ENCODE measurements at regions not wholly inside any gene's neighbourhood (a gene's known extent, or its start where the extent isn't known, plus 50 kb on each side); places are given as distances from the start of the nearest gene placed in this dataset.

DNA sequence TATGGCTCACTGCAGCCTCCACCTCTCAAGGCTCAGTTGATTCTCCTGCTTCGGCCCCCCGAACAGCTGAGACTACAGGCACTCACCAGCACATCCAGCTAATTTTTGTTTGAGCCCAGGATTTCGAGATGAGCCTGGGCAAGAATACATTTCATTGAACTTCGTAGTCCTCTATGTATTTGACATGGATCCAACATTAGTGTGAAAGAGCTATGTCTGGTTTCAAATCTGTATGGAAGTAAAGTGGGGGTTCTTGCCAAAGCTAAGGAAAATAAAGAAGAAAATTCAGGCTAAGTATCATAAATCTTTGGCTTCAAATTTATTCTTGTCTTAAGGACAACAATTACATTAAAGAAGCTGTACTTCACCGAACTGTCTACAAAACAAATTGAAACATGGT is 1291.7 kb upstream of the CRIM1 start:
- in situ Hi-C loops (cut with MboI; ENCODE audit: low sequenced_read_pairs): no loop called here

DNA sequence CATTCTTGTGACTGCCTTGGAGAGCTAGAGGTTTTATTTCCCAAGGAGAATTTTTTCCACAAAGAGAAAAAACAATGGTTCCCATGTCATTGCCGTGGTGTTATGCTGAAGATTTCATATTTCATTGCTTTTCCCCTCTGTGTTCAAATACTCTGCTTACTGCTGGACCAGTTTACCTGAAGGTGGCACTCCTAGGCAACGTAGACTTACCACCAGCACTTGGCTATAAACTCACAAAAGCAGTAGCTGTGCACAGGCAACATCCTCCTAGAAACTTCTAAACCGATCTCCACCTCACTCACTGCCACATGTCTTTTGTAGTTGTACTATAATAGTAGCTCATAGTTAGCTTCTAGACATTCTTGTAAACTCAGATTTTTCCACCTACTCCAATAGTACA is 1319.7 kb upstream of the CRIM1 start:
- in situ Hi-C loops (cut with MboI; ENCODE audit: low sequenced_read_pairs): no loop called here

- in situ Hi-C loops (cut with MboI; ENCODE audit: low sequenced_read_pairs): no loop called here
Observed at GRCh38 chr2:35033748-35034147, 1321.8 kb upstream of the CRIM1 start.

GRCh38 chr2:35023545-35023944 is 1332.0 kb upstream of the CRIM1 start:
- in situ Hi-C loops (cut with MboI; ENCODE audit: low sequenced_read_pairs): no loop called here

GRCh38 chr2:35000453-35000852 is 1355.1 kb upstream of the CRIM1 start:
- in situ Hi-C loops (cut with MboI; ENCODE audit: low sequenced_read_pairs): no loop called here

- in situ Hi-C loops (cut with MboI; ENCODE audit: low sequenced_read_pairs): no loop called here
Observed at GRCh38 chr2:34998741-34999140, 1356.8 kb upstream of the CRIM1 start.

DNA sequence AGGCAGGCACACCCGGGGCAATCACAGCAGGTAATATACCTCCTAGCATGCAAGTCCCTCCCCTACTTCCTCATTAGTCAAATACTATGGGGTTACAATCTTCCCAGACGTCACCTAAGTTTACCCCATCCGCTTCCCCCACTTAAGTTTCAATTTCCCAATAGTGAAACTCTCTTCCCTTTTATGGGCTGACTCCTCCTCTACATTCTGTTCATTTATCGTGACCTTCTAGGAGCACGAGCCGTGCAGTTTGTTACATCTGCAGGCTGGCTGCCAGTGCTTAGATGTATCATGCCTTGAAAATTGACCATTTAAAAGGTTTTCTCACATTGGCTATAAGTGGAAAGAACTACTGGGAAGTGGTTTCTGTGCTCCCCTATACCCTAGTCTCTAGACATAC is 1357.8 kb upstream of the CRIM1 start:
- in situ Hi-C loops (cut with MboI; ENCODE audit: low sequenced_read_pairs): no loop called here

GRCh38 chr2:34995196-34995595 is 1360.4 kb upstream of the CRIM1 start:
- in situ Hi-C loops (cut with MboI; ENCODE audit: low sequenced_read_pairs): no loop called here

DNA sequence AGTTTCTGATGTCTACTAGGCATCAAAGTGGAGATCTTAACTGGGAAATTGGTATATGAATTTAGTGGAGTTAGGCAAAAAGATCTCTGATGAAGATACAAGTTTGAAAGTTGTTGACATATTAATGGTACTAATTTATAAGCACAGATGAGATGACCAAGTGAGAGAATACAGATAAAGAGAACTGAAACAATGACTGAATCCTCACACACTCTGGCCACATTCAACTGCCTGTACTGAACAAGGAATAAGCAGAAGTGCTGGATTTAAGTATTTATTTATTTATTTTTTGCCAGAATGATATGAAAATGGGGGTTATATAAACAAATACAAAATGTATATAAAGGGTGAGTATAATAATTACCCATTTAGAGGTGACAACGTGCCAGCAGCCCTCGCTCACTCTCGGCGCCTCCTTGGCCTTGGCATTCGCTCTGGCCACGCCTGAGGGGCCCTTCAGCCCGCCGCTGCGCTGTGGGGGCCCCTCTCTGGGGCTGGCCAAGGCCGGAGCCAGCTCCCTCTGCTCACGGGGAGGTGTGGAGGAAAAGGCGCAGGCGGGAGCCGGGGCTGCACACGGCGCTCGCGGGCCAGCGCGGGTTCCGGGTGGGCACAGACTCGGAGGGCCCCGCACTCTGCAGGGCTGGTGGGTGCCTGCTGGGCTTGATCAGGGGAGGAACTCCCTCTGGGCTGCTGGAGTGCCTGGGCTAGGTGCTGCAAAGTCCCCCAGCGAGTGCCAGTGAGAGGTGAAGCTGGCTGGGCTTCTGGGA is 1363.9 kb upstream of the CRIM1 start:
- in situ Hi-C loops (cut with MboI; ENCODE audit: low sequenced_read_pairs): no loop called here

GRCh38 chr2:34985474-34985873 is 1370.1 kb upstream of the CRIM1 start:
- in situ Hi-C loops (cut with MboI; ENCODE audit: low sequenced_read_pairs): no loop called here

DNA sequence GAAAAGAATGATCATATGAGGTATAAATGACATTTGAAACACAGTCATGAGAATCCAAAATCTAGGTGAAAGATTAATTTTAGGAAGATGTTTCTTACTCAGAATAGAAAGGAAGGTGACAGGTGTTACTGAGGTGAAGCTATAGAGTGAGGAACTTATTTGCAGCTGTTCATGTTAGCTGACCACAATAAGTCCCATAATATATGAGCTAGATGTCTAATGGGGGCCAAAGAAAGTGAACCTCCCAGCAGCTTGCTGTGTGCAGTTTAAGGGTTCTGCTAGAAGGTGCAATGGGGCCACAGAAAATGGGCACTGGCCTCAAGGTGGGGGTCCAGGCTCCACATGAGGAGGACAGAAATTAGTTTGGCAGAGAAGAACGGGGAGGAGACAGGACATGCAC is 1374.9 kb upstream of the CRIM1 start:
- in situ Hi-C loops (cut with MboI; ENCODE audit: low sequenced_read_pairs): no loop called here

GRCh38 chr2:34979148-34979547 is 1376.4 kb upstream of the CRIM1 start:
- in situ Hi-C loops (cut with MboI; ENCODE audit: low sequenced_read_pairs): no loop called here

DNA sequence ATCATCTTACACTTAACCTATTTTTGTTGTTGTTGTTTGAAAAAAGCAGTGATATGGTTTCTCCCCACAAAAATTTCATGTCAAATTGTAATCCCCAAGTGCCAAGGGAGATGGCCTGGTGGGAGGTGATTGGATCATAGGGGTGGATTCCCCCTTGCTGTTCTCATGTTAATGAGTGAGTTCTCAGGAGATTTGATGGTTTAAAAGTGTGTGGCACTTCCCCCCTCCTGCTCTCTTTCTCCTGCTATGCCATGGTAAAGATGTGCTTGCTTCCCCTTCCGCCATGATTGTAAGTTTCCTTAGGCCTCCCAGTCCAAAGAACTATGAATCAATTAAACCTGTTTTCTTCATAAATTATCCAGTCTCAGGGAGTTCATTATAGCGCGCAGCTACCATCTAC is 1362.7 kb upstream of the FAM98A start:
- in situ Hi-C loops (cut with MboI; ENCODE audit: low sequenced_read_pairs): no loop called here

DNA sequence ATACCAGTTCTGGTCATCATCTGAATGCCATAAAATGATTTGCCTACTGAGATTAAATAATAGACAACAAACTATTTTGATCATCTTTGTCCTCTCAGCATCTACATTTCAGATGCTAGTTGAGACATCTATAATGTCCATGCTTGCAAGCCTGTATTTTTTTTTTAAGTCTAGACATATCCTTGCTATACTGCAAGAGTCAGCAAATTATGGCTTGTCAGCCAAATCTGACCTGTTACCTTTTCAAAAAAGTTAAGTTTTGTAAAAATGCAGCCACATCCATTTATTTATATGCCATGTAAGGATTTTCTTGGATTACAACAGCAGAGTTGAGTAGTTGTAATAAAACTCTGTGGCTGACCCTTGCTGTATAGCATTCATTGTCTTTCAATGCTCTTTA is 1355.7 kb upstream of the FAM98A start:
- in situ Hi-C loops (cut with MboI; ENCODE audit: low sequenced_read_pairs): no loop called here

- in situ Hi-C loops (cut with MboI; ENCODE audit: low sequenced_read_pairs): no loop called here
Observed at GRCh38 chr2:34950797-34951196, 1351.7 kb upstream of the FAM98A start.

DNA sequence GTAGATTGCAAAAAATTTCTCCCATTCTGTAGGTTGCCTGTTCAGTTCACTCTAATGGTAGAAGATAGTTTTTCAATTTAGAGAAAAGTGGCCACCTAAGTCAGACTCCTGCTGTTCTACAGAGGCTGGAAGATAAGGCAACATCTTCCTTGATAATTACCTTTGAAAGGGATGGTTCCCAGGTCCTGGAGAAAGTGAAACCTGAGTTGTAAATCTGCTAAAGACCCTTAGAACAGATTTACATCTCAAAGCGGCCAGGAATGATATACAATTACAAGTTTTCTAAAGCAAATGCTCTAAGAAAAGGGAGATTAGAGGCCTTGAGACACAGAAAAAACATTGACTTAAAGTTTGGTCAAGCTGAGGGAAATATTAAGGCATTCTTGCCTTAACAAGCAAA is 1350.2 kb upstream of the FAM98A start:
- in situ Hi-C loops (cut with MboI; ENCODE audit: low sequenced_read_pairs): no loop called here

- in situ Hi-C loops (cut with MboI; ENCODE audit: low sequenced_read_pairs): no loop called here
Observed at GRCh38 chr2:34936089-34936488, 1337.0 kb upstream of the FAM98A start.

DNA sequence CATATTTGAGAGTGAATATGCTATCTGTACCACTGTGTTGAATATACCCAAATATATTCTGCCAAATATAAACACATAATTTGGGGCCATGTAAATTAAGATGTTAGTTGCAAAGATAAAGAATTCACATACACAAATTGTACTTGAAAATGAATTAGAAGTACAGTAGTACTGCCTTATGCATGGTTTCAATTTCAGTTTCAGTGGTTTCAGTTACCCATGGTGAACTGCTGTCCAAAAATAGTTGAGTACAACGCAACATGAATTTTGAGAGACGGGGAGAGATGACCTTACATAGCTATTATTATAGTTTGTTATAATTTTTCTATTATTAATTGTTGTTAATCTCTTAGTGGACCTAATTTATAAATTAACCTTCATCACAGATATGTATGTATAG is 1313.0 kb upstream of the FAM98A start:
- in situ Hi-C loops (cut with MboI; ENCODE audit: low sequenced_read_pairs): no loop called here

DNA sequence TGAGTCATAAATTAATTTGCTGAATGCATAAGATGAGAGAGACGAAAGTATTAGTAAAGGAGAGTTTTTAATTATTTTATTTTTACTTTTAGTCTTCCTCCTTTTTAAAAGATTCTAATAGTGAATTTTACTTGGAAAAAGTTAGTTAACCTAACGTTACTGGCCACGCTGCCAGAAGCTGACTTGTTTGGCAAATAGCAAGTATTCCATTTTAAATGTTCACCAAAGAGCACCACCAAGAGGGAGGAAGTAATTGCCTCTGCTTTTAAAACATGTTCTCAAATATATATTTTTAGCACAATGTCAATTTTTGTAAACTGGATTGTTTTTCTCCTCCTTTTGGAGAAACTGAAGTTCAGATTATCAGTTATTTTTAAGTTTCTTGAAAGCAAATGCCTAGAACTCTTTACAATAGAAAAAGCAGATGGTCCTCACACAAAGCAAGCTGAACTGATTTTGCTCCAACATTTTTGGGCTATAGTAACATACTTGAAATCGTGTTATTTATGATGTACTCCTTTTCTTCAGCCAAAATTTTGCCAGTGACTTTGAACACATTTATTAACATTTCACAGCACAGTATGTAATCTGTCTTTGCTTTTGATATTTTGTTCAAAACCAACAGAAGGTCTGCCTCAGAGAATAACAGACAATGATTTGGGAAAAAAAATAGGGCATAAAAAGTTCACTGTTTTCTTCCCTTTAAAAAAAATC is 1311.0 kb upstream of the FAM98A start:
- in situ Hi-C loops (cut with MboI; ENCODE audit: low sequenced_read_pairs): no loop called here

GRCh38 chr2:34907812-34908211 is 1308.7 kb upstream of the FAM98A start:
- in situ Hi-C loops (cut with MboI; ENCODE audit: low sequenced_read_pairs): no loop called here

DNA sequence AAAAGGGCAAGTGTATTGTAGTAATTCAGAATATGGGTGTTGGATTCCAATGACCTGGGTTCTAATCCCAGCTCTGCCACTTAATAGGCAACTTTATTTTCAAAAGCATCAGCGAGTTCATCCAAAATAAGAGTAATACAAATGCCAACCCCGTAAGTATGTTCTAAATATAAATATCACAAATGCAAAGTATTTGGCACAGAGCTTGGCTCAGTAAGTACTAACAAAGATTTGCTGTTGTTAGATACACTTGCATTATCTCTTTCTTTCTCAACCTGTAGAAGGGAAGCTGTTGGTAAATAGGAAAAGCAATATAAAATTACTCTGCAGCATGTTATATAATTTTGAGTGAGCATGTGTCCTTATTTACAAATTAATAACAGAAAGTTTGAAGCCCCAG is 1302.6 kb upstream of the FAM98A start:
- in situ Hi-C loops (cut with MboI; ENCODE audit: low sequenced_read_pairs): no loop called here

GRCh38 chr2:34899079-34899478 is 1300.0 kb upstream of the FAM98A start:
- in situ Hi-C loops (cut with MboI; ENCODE audit: low sequenced_read_pairs): no loop called here

DNA sequence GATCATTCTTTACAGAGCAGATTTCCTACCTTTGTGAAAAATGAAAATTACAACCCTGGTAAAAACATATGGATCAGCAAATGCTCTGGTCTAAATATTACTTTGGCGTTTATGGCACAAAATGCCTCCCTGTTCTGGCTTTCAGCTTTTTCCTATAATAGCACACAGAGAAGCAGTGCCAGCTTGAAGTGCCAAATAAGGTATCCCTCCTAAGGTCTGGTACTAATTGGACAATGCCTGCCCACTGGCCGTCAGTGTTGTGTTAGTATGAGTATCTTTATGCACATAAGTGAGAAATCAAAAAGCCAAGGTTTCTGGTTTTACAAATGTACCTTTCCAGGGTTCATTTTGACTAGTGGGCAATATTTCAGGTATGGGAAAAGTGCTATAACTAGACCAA is 1293.7 kb upstream of the FAM98A start:
- in situ Hi-C loops (cut with MboI; ENCODE audit: low sequenced_read_pairs): no loop called here
